Esophagus (tissue), 2 donors: ENCODE measurements at regions not wholly inside any gene's neighbourhood (a gene's known extent, or its start where the extent isn't known, plus 50 kb on each side); places are given as distances from the start of the nearest gene placed in this dataset.
"Not testable (repeated sequence)": the region's sequence is repeated elsewhere in the genome, so short reads cannot be mapped to it uniquely, and the experiment has no call there.

ENCODE experiments used
- H3K27ac ChIP-seq, 2 donors: one replicate each; pipeline ENCODE4 v1.5.1; 2013; ENCODE audit warnings: low read depth in 2 of 2, mild to moderate bottlenecking in 2 of 2, inconsistent platforms in 1 of 2, low read length in 1 of 2, moderate library complexity in 1 of 2
- H3K27me3 ChIP-seq, 2 donors: one replicate each; pipeline ENCODE4 v1.6.1; 2013; ENCODE audit warnings: low read length in 2 of 2, control low read depth in 1 of 2, mild to moderate bottlenecking in 1 of 2; ENCODE audit not compliant: insufficient read depth in 2 of 2, control insufficient read depth in 1 of 2
- H3K36me3 ChIP-seq, 2 donors: one replicate each; pipeline ENCODE4 v1.6.1; 2013; ENCODE audit warnings: low read length in 1 of 2; ENCODE audit not compliant: control insufficient read depth in 2 of 2, insufficient read depth in 2 of 2
- H3K4me1 ChIP-seq, 2 donors: one replicate each; pipeline ENCODE4 v1.6.1; 2013; ENCODE audit warnings: low read length in 1 of 2; ENCODE audit not compliant: control insufficient read depth in 2 of 2, insufficient read depth in 2 of 2
- H3K4me3 ChIP-seq, 2 donors: one replicate each; pipeline ENCODE4 v1.5.1; 2013; ENCODE audit warnings: low read length in 2 of 2, mild to moderate bottlenecking in 2 of 2, low read depth in 1 of 2, moderate library complexity in 1 of 2
- H3K9me3 ChIP-seq, 2 donors: one replicate each; pipeline ENCODE4 v1.6.1; 2013; ENCODE audit warnings: mild to moderate bottlenecking in 2 of 2, low read depth in 1 of 2, low read length in 1 of 2, moderate library complexity in 1 of 2; ENCODE audit not compliant: control insufficient read depth in 2 of 2, insufficient read depth in 1 of 2
- WGBS, 2 donors: extraction: QIAGEN DNeasy Blood & Tissue Kit; methylation state at CpG; one replicate each; pipeline ENCODE4 v1.1.7; 2013; 5-methylcytosine and 5-hydroxymethylcytosine counted together
- donor health status: healthy with polysubstance abuse.
- donor health status: Bipolar disorder and iron deficiency.

DNA sequence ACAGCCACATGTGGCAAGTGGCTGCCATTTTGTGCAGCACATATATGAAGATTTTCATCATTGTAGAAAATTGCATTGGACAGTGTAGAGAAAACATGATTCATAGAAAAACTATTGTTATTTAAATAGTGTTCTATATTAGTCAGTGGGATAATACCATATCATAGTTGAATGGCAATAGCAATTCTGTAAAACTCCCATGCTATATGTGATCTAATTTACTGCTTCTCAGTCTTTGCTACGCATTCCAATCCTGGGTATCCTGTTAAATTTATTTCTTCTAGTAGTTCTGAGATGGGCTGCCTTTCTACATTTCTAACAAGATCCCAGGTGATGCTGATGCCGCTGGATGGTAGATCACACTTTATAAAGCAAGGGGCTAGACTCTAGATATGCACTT lies 117.5 kb upstream of the FBXO28 start:
- WGBS, 2 donors = 94 to 97% methylated on average over 2 of the region's 2 CpGs
- not testable (repeated sequence) for H3K27me3 ChIP-seq, H3K9me3 ChIP-seq, H3K27ac ChIP-seq, H3K36me3 ChIP-seq, H3K4me1 ChIP-seq, H3K4me3 ChIP-seq

DNA sequence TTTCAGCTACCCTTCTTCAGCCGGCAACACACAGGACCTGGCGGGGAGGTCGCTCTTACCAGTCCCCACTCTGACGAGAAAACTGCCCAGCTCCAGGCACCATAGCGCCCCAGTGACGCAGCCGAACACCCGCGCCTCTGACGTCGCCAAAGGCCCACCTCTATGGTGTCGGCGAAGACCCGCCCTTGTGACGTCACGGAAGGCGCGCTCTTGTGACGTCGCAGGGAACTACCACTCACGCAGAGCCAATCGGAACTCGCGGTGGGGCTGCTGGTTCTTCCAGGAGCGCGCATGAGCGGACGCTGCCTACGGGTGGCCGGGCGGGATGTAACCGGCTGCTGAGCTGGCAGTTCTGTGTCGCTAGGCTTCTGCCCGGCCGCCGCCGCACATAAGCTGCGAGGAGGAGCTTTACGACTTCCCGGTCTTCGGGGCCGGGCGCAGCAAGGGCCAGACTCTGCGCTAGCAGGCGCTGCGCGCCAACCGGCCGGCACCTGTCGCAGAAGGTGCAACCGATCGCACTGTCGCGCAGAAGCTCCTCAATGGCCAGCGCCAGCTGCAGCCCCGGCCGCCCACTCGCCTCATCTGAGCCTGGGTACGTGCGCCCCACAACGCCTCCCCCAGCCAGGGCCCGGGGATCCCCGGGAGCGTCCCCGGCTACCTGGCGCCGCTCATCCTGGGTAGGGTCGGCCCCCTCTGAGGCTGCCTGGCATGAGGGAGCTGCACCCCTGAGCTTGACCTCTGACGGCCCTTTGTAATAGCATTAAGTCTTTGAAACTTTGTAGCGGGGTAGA lies 121.3 kb upstream of the FBXO28 start:
- WGBS, 2 donors = 0% methylated on average over 52 to 60 of the region's 70 CpGs
- not testable (repeated sequence) for H3K27me3 ChIP-seq, H3K4me1 ChIP-seq, H3K9me3 ChIP-seq, H3K36me3 ChIP-seq
- Histone ChIP-seq H3K4me3 (peak overlapping the region; percentile 58 to 64), H3K27ac (peak overlapping the region; percentile 88 to 91)

DNA sequence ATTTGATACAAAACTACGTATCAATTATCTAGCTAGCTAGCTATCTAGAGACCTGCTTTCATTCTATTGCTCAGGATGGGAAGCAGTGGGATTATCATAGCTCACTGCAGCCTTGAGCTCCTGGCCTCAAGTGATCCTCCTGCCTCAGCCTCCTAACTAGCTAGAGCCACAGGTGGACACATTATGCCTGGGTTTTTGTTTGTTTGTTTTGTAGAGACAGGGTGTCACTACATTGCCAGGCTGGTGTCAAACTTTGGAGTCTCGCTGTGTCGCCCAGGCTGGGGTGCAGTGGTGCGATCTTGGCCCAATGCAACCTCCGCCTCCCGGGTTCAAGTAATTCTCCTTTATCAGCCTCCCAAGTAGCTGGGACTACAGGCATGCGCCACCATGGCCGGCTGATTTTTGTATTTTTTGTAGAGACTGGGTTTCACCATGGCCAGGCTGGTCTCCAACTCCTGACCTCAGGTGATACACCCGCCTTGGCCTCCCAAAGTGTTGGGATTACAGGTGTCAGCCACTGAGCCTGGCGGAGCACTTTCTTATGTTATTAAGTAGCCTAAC lies 122.5 kb upstream of the FBXO28 start:
- not testable (repeated sequence) for H3K27ac ChIP-seq, H3K4me3 ChIP-seq, H3K9me3 ChIP-seq, H3K36me3 ChIP-seq, H3K27me3 ChIP-seq, H3K4me1 ChIP-seq
- WGBS, 2 donors = 96 to 98% methylated on average over 10 of the region's 10 CpGs

DNA sequence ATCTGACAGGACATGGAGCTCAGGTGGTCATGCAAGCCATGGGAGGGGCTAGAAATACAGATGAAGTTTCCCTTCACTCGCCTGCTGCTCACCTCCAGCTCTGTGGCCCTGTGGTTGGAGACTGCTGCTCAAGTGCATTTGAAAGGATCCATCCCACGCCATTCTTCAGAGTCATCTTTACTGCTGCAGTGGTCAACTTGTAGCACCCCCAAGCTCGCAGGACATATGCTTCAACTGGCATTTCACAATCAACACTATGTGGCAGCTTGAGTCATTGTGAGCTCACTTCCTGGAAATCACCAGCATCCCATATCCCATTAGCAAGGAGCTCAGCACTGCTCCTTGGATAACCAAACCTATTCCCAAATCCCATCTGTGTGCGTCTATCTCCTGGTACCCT lies 116.2 kb upstream of the TP53BP2 start:
- H3K4me3 ChIP-seq, H3K4me1 ChIP-seq, H3K27me3 ChIP-seq, H3K9me3 ChIP-seq, H3K36me3 ChIP-seq, H3K27ac ChIP-seq: not testable (repeated sequence)
- 94% methylated on average over 4 of the region's 4 CpGs for WGBS, 2 donors

- not testable (repeated sequence) for H3K4me3 ChIP-seq, H3K36me3 ChIP-seq, H3K4me1 ChIP-seq, H3K27me3 ChIP-seq, H3K27ac ChIP-seq, H3K9me3 ChIP-seq
- WGBS, 2 donors = 66 to 85% methylated on average over 2 of the region's 2 CpGs
Observed at GRCh38 chr1:223952801-223953200, 107.1 kb upstream of the TP53BP2 start.

DNA sequence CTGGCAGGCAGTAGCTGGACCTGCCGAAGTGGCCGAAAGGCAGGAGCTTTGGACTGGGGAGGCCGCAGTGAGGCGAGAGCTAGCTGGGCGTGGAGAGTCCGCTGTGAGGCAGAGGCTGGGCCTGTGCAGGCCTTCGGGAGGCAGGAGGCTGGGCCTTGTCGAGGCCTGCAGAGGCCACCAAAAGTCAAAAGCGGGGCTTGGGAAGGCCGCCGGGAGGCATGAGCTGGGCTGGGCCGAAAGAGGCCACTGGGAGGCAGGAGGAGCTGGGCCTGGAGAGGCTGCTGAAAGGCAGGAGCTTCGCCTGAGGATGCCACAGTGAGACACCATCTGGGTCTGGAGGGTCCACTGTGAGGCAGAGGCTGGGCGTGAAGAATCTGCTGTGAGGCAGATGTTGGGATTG lies 105.8 kb upstream of the TP53BP2 start:
- not testable (repeated sequence) for H3K4me1 ChIP-seq, H3K9me3 ChIP-seq, H3K36me3 ChIP-seq, H3K27ac ChIP-seq, H3K27me3 ChIP-seq, H3K4me3 ChIP-seq
- WGBS, 2 donors = 92 to 95% methylated on average over 14 of the region's 14 CpGs

- H3K36me3 ChIP-seq, H3K9me3 ChIP-seq, H3K27ac ChIP-seq, H3K4me1 ChIP-seq, H3K27me3 ChIP-seq, H3K4me3 ChIP-seq: not testable (repeated sequence)
- WGBS, 2 donors = 88 to 100% methylated on average over 4 to 10 of the region's 10 CpGs
Observed at GRCh38 chr1:223949944-223950343, 104.2 kb upstream of the TP53BP2 start.

DNA sequence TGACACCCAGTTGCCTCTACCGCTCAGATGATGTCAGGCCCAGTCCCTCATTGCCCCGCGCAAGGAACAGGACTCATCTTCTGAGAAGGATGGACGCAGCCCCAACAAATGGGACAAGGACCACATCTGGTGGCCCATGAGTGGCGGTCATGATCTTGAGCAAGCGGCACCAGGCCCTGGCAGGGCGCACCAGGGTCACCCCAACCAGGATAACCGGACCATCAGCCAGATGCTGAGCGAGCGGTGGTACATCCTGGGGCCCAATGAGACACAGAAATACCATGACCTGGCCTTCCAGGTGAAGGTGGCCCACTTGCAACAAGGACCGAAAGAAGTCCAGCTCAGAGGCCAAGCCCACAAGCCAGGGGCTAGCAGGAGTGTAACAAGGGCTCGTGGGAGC lies 102.3 kb upstream of the TP53BP2 start:
- not testable (repeated sequence) for H3K4me1 ChIP-seq, H3K9me3 ChIP-seq, H3K4me3 ChIP-seq, H3K27me3 ChIP-seq, H3K36me3 ChIP-seq, H3K27ac ChIP-seq
- WGBS, 2 donors = 94 to 95% methylated on average over 10 to 11 of the region's 12 CpGs

DNA sequence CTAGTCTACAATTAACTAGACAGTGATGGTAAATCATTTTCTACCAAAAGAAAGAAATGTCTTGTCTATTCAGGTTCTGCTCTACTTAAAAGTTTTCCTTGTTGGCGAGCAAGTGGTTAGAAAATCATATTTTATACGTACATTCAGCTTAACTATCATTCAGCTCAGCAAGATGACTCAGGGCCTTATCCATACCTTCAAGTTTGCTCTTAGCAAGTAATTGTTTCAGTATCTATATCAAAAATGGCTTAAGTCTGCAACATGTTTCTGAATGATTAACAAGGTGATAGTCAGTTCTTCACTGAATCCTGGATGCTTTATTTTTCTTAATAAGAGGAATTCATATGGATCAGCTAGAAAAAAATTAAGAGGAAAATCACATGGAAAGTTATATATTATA lies 90.8 kb upstream of the TP53BP2 start:
- H3K9me3 ChIP-seq, H3K27me3 ChIP-seq, H3K4me3 ChIP-seq, H3K36me3 ChIP-seq, H3K27ac ChIP-seq, H3K4me1 ChIP-seq: not testable (repeated sequence)
- WGBS, 2 donors = 53 to 75% methylated on average over 2 of the region's 2 CpGs

DNA sequence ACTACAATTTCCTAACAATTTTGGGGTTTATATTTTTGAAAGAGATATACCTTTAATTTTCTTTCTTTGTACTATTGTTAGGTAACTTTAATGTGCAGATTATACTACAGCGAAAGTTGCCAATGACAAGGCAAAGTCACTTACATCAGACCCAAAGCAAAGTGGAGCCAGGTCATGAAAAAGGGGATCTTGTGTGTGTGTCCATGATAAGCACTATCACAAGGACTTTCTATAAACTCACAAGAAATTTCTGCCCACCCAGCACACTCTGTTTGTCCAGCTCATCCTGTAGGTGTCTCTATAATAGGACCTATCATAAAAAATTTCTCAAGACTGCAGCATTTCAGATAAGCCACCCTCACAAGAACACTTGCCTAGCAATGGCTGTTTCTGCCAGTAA lies 85.7 kb upstream of the TP53BP2 start:
- H3K4me3 ChIP-seq, H3K27me3 ChIP-seq: not testable (repeated sequence)
- 42 to 76% methylated on average over 1 of the region's 1 CpG for WGBS, 2 donors

More for the DNA sequence above, 85.7 kb upstream of the TP53BP2 start:
- H3K27ac ChIP-seq, H3K36me3 ChIP-seq, H3K9me3 ChIP-seq, H3K4me1 ChIP-seq: not testable (repeated sequence)
